Mammary epithelial cell (primary cell): ENCODE measurements at regions not wholly inside any gene's neighbourhood (a gene's known extent, or its start where the extent isn't known, plus 50 kb on each side); places are given as distances from the start of the nearest gene placed in this dataset.

Experiments used
- EZH2 ChIP-seq: IDR thresholded peaks from 2 replicates; pipeline ENCODE4 v1.6.1; 2012; ENCODE audit warnings: low read length, inconsistent platforms, borderline replicate concordance
- TF ChIP-seq, protein P1 (sequence below), 2 donors: IDR thresholded peaks in 1 of 2; conservative IDR thresholded peaks in 1 of 2; 2 replicates each; pipeline ENCODE4 v1.5.1; 2011 to 2012; ENCODE audit warnings: inconsistent platforms in 2 of 2, low read length in 2 of 2, mild to moderate bottlenecking in 2 of 2, control low read depth in 1 of 2, low read depth in 1 of 2; ENCODE audit not compliant: insufficient read depth in 1 of 2; ENCODE audit errors: extremely low read depth in 1 of 2

DNA sequence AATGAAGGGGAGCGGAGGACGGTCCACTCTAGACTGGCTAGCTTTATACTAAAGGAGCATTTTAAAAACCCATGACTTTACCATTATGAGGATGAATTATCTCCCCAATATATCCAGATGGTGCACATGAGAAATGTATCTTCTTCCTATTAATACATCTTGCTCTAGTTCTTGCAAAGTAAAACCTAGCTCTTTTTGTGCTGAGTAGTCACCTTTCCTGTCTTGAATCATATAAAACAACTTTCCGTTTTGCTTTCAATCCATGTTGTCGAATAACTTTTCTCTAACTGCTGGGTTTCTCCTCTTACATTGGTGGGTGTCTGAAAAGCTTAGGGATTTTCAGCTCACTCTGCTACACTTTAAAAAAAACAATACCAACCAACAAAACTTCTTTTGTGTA lies 96.3 kb upstream of the TAC1 start:
- TF ChIP-seq, protein P1, sequence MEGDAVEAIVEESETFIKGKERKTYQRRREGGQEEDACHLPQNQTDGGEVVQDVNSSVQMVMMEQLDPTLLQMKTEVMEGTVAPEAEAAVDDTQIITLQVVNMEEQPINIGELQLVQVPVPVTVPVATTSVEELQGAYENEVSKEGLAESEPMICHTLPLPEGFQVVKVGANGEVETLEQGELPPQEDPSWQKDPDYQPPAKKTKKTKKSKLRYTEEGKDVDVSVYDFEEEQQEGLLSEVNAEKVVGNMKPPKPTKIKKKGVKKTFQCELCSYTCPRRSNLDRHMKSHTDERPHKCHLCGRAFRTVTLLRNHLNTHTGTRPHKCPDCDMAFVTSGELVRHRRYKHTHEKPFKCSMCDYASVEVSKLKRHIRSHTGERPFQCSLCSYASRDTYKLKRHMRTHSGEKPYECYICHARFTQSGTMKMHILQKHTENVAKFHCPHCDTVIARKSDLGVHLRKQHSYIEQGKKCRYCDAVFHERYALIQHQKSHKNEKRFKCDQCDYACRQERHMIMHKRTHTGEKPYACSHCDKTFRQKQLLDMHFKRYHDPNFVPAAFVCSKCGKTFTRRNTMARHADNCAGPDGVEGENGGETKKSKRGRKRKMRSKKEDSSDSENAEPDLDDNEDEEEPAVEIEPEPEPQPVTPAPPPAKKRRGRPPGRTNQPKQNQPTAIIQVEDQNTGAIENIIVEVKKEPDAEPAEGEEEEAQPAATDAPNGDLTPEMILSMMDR (conservative IDR thresholded peaks at IDR 0.05 in 1 of 2, IDR thresholded peaks at IDR 0.05 in 1 of 2; ENCODE audit: extremely low read depth in 1 of 2, insufficient read depth in 1 of 2, low read depth in 1 of 2, low read length in 2 of 2) = no peak
- TF ChIP-seq EZH2 = no peak
